GM21825 (cell line): ENCODE measurements at regions not wholly inside any gene's neighbourhood (a gene's known extent, or its start where the extent isn't known, plus 50 kb on each side); places are given as distances from the start of the nearest gene placed in this dataset.

Experiments
- ATAC-seq: cut with Tn5 transposase; IDR thresholded peaks from one replicate; pipeline ENCODE4 v1.9.1; 2021; ENCODE audit warnings: mild to moderate bottlenecking, moderate library complexity; ENCODE audit not compliant: unreplicated experiment

DNA sequence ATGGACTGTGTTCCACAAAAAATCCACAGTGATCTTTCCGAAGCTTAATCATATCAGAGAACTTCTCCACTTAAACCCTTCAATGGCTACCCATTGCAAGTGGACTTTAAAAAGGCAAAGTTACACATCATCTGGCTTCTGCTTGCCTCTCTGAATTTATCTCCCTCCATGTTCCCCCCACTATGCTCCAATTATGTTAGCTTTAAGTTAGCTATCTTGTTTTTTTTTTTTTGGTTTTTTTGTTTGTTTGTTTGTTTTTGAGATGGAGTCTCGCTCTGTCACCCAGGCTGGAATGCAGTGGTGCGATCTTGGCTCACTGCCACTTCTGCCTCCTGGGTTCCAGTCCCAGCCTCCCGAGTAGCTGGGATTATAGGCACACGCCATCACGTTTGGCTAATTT lies 166.4 kb upstream of the ADGRL2 start:
- no peak for ATAC-seq

DNA sequence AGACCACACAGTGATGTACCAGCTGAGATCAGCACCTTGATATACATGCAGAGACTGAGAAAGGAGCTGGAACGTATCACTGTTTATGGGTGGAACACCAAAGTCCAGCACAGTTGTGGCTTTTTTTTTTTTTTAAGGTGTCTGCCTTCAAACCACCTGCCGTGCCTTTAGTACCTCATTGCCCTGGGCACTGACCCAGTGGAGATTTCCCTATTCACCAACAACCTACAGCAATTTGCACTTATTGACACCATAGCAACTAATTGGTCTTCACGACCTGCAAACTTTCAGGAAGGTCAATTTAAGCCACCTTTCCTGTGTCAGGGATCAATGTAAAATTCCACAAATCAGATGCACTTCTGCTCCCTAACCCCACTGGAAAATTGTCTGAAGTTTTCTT lies 181.6 kb upstream of the ADGRL2 start:
- no peak for ATAC-seq

DNA sequence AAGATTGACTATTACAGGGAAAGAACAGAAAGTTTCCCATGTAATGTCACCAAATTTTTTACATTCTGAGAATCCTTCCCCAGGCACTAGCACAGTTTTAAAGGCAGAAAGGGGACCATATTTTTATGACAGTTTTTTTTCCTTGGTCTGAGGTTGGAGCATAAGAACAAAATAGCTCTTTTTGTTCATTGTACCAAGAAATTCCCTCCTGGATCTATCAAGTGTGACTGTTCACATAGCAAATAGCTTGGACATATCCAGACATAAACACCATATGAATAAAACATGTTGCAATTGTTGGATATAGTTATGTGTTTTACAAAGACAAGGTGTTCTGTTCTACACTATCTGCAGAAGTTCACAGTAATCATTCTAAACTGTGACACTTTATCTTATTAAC lies 182.4 kb upstream of the ADGRL2 start:
- no peak for ATAC-seq

DNA sequence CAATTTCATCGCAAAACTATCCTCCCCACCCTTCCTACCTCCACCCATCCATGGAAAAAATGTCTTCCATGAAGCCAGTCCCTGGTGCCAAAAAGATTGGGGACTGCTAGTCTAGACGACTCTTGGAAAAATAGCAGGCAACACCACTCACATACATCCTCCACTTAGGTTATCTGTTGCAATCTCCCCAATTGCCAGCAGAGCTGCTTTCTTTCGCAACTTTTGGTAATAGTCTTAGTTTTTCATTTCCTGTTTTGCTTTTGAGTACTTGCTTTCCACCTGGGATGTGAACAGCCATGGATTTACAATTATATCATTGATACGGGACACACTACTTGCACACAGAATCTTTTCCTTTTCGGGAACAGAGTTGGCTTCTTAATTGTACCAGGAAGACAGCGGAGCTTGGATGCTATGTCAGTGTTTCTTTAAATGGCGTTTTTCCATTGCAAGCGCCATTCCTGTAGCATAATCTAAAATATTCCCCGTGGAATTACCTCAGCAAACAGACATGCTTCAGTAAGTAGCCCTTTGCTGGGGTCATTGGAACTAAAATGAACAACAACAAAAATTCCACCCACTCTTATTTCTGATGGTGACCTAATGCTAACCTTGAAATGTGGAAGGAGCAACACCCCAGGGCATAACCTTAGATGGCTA lies 183.3 kb upstream of the ADGRL2 start:
- ATAC-seq: no peak

DNA sequence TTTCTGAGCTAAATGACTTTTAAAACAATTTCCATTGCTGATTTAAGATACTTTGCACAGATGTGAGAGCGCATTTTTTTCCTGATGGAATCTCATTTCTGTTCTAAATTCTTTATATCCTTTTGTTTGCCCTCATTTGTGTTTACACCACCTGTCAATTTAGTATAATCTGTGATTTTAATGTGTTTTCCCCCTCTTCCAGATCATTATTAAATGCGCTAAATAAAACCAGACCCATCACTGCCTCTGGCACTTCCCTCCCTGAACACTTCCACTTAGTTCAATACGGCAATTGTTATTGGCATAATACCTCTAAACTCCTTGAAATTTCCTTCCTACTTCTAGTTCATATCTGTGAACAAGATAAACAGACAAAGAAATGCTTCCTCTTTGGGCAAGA lies 186.9 kb upstream of the ADGRL2 start:
- ATAC-seq: no peak

DNA sequence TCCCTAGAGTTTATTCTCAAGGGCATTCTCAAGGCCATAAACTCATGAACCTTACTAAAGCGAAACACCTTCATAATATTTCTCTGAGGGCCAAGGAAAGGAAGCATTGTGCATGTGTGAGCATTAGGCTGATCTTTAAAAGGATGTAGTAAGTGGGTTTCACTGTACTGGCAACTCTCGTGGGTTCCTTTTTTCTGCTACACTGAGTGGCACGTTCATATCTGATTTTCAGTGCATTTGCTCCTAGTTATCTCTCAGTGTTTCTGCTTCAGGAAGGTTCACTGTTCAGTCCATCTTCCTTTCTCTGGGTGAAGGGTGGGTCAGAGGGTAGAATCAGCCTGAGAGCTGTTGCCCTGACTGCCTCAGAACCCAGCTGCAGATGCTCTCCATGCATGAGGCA lies 192.8 kb upstream of the ADGRL2 start:
- ATAC-seq: no peak

DNA sequence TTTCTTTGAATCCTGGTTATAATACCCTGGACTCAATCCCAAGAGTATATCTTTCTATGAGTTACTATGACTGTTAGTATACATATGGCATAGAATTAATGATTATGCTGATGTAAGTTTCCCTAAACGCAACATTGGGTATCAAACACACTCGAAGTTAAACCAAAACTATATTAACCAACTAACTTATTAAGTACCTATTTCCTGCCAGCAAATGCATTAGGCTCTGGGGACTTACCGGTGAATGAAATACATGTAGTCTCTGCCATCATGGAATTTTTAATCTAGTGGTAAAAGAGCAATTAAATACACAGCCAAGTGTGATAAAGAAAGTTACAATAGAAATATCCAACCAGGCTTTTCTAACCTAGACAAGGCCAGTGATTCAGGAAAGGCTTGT lies 193.6 kb upstream of the ADGRL2 start:
- ATAC-seq: no peak

DNA sequence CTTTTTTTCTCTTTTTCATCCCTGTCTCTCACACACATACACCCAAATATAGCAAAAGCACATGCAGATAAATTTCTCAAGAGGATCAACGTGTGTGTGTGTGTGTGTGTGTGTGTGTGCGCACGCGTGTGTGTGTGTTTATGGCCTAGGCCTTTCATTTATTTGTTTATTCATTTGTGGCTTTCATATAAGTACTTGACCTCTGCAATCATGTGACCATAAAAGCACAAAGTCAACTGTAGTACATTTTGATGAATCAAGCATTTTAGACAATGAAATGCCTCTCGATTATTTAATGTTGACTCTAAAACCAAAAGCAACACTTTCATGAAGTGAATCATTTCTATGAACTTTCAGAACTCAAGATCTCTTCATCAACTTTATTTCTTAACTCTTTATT lies 194.1 kb upstream of the ADGRL2 start:
- no peak for ATAC-seq

DNA sequence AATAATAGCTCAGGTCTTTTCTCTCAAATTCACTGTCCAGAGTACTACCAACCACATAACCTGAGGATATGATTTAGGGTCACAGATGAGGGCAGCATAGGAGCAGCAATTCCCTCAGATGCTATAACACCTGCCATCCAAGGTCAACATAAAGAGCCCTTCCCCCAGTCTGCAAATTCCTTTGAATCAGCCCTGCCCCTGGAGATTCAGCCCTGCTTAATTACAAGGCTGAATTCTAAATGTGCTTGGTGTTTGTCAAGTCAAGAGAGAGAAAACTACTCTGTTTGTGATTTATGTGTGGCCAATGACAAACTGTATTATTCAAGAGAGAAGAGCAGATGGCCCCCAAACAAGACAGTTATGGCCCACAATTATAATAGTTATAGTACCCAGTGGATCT lies 195.7 kb upstream of the ADGRL2 start:
- ATAC-seq: no peak

DNA sequence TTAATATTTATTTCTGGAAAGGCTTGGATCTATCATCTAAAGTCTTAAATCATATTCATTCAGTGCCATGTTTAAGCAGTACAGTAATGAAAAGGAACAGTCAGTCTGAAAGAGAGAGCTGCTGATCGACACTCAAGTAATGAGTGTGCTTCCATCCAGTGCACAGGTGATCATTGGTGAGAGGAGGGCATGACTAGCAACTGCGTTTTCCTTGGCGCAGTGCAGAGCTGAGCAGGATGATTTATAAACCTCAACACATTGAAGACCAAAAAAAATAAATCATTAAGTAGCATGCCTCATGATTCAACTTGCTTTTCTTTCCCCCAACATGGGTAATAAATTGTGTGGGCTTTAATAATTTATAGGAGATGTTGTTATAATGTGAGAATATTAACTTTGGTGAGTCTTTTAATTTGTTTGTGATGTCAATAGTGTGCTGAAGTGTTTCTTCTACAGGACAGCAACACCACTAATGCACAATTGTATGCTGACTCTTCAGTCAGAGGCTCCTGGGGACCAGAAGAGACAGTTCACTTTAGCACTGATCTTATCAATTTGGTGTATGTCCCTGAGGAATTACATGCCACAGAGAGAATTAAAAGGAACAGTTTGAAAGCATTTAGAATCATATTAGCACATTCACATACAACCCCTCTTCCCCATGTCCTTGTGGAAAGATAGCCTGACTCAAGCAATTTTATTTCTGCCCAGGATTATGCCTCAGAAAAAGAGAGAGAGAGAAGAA lies 199.7 kb upstream of the ADGRL2 start:
- ATAC-seq: no peak

DNA sequence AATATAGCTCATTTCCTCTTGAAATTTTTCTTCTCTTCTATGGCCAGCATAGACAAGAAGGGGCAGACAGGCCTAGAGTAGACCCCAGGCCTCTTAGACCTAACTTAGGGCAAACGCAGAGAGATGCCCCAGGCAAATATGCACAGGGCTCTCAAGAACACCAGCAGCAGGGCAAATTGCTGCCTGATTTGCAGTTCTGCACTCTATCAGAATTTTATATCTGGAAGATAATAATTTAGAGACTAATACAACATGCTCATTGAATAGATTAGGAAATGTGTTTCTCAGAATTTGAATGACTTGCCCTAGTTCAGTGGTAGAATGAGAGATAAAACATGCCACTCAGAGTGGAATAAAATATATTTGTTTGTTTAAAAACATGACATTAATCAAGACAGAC lies 200.4 kb upstream of the ADGRL2 start:
- no peak for ATAC-seq

DNA sequence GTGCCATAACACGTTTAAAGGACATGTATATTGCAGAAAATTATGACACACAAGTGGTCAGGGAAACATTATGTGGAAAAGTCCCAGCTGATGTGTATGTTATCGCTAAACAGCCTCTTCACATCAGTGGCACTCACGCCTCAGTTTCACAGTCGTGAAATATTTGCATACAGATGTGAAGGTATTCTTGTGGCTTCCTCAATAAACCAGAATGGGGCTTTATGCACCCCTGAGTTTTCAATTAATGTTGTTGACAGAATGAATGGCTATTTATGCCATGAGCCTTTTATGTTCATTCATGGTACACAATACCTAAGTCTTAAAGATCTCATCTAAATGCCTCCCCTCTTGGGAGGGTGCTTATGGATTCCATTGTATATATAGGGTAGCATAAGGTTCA lies 202.1 kb upstream of the ADGRL2 start:
- ATAC-seq: no peak

DNA sequence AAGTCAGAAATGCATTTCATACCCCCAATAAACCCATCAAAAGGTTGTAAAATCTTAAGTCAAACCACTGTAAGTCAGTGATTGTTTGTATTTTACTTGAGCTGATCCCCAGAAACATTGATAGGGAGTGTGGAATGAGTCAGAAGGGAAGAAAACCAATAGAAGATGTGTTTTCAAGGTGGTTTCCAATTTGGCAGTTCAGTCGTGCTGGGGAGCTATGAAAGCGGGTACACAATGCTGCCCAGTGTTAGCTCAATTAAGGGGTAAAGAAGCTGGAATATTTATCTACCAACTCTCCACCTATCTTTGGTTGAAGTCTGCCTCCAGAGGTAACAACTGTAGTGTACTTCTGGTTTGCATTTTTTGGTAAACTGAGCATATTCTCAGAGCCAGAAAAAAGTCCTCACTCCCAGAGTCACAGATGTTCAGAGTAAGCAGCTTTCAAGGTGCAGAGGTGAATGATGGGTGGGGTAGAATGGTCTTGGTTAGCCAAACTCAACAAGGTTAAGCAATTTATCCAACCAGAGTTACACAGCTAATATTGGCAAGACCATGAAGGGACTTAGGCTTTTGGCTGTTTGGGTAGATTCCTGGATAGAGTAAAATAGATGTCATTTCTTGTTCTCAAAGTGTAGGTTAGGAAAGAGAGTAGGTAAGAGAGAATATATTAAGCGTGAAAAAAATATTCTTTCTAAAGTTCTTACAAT lies 202.9 kb upstream of the ADGRL2 start:
- ATAC-seq: no peak

DNA sequence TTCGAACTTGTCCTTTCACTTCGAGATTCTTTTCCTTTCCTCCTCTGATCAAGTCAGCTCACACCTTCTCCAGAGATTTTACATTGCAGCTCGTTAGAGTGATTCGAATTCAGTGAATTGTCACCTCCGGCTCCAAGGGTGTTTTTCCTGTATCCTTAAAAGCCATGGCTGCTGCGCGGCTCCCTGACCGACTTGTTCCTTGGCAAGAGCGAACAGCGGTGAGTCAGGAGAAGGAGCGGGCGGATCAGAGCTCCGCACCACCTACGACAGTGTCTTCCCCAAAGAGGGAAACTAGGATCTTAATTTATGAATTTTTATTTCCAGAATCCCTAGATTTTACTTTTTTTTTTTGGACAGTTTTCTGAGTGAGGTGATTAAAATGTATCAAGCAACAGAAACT lies 204.4 kb upstream of the ADGRL2 start:
- ATAC-seq: no peak

DNA sequence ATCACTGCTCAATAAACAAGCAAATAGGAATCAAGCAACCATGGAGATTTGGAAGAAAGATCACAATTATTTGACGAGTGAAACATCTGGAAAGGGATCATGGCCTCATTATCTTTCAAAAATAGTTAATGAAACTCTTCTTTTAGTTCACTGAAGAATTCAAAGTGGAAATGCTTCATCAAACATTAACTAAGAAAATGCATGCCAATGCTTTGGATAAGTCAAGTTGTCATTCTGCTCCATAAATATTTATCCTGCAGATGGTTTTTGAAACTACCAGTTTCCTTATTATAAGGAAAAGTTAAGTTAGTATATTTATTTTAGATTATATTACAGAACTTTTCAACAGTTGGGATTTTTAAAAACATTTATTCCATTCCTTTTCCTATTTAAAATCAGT lies 206.5 kb upstream of the ADGRL2 start:
- ATAC-seq: no peak

DNA sequence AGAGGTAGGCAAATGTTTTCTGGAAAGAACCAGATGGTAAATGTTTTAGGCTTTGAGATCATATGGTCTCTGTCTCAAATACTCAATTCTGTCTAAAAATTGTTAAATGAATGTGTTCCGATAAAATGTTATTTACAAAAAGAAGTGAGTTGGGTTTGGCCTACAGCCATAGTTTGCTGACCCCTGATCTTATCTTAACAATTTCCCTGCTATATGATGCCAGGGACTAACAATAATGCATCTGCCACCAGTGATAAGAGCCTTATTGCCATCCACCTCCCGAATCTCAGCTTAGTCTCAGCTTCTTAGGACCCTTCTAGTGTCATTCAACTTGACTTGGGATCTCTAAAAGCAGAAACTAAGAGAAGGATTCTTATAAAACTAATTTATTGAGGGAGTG lies 208.5 kb upstream of the ADGRL2 start:
- no peak for ATAC-seq

DNA sequence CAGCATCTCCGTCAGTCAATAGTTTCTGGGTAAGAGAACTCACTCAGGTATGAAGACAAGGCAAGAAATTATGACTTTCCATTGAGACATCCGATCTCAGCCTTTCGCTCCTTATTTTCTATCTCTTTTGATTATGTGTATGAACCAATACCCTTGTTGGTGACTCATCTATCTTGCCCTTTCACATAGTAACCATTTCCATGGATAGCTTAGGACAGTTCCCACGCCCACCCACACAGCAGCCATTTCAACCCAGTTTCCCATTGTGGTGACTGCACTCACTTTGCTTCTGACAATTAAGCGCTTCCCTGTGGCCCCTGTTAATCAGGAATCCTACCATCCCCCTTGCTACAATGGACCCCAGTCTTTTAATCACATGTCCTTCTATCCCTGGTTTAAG lies 210.6 kb upstream of the ADGRL2 start:
- ATAC-seq: no peak

DNA sequence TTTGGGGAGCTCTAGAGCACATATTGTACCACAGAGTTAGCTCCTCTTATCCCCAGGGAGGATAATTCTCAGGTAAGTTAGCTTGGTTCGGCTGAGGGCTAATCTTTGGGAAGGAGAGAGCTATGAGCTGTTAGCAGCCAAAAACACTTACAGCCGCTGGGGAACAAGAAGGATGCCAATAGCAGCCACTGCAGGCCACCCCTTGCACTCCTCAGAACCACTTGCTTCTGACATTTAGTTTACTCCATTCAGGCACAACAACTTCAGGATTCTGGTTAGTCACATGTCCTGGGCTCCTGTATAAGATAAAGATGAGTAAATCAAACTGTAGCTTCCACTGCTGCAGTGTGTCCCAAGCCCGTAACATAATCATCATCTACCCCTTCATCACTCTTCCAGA lies 212.6 kb upstream of the ADGRL2 start:
- no peak for ATAC-seq

DNA sequence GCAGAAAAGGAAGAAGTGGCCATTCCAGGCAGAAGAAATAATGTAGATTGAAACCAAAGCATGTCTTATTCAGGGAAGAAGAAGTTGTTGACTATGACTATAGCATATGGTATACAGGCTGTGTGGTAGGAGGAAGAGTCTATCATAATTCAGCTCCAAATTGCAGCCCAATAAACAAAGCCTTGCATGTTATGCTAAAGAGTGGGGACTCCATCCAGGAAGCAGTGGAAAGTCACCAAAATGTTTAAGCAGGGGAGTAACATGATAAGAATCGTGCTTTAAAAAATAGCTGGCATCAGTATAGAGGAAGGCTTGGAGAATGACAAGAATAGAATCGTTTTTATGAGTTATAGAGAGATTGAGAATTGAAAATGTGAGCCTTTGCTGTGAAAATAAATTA lies 213.3 kb upstream of the ADGRL2 start:
- ATAC-seq: no peak

DNA sequence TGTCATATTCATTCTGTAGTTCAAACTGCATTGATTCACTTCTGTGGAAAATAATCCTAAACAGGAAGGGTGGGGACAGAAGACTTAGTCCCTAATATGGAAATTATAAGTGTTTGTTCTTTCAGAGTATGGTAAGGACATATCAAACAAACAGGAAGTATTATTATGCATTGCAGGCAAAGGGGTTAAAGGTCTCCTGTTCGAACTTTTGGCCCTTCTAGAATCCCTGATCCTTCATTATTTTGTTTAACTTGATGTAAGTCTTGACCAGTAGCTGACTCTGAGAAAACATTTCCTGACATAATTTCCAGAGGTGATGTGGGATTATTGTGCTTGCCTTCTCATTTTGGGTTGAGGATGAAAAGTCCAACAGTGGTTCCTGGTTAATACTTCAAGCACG lies 215.4 kb upstream of the ADGRL2 start:
- ATAC-seq: no peak

DNA sequence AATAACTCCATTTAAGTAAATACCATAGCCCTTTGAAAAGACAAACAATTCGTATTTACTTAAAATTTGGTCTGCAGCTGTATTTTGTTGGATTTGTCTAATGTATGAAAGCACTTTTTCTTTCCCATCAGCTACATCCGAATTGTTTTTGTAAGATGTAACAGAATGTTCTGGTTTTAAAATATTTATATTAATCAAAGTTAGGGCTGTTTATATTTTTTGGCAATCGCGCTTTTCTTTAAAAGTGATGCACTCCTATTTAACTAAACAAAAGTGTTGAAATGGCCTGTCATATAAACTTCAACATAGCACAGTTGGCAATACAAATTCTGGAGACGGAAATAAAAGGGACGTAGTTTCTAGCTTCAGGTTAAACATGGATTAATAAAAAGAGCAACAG lies 216.3 kb upstream of the ADGRL2 start:
- ATAC-seq: no peak

DNA sequence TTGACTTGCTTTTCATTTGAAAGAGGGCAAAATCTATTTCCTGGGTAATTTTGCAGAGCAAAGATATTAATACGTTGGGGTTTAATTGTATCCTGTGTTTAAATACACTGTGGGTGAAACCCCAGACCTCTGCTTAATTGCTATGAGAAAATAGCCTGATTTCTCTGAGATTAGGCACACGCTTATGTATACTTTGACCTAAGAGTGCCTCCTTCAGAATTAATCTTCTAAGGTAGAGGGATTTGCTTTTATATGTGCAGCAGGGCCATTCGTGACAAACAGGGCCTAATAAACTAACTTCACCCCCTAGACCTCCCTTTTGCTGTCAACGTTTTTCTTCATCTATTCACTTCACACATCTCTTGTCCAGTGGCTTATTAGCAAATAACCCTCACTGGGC lies 216.9 kb upstream of the ADGRL2 start:
- no peak for ATAC-seq
